GM21515 (cell line): ENCODE measurements at regions not wholly inside any gene's neighbourhood (a gene's known extent, or its start where the extent isn't known, plus 50 kb on each side); places are given as distances from the start of the nearest gene placed in this dataset.
"Not testable (repeated sequence)": the region's sequence is repeated elsewhere in the genome, so short reads cannot be mapped to it uniquely, and the experiment has no call there.

Experiments used
- ATAC-seq: cut with Tn5 transposase; IDR thresholded peaks from one replicate; pipeline ENCODE4 v1.9.1; 2021; ENCODE audit not compliant: unreplicated experiment

GRCh38 chr7:81235997-81236396 is 317.1 kb upstream of the SEMA3C start:
- ATAC-seq = no peak

- ATAC-seq = no peak
Measured at GRCh38 chr7:81234896-81235295, 316.0 kb upstream of the SEMA3C start.

GRCh38 chr7:81233208-81233940 is 314.5 kb upstream of the SEMA3C start:
- no peak for ATAC-seq

GRCh38 chr7:81232084-81232799 is 313.4 kb upstream of the SEMA3C start:
- no peak for ATAC-seq

GRCh38 chr7:81231301-81231838 is 312.5 kb upstream of the SEMA3C start:
- no peak for ATAC-seq

- no peak for ATAC-seq
Measured at GRCh38 chr7:81226234-81226633, 307.4 kb upstream of the SEMA3C start.

GRCh38 chr7:81222692-81223091 is 303.8 kb upstream of the SEMA3C start:
- not testable (repeated sequence) for ATAC-seq

GRCh38 chr7:81221527-81222217 is 302.8 kb upstream of the SEMA3C start:
- ATAC-seq = no peak

- ATAC-seq = no peak
Measured at GRCh38 chr7:81218480-81219106, 299.7 kb upstream of the SEMA3C start.

- no peak for ATAC-seq
Measured at GRCh38 chr7:81213394-81213793, 294.5 kb upstream of the SEMA3C start.

GRCh38 chr7:81211934-81212320 is 293.1 kb upstream of the SEMA3C start:
- ATAC-seq = no peak

- no peak for ATAC-seq
Measured at GRCh38 chr7:81211204-81211933, 292.5 kb upstream of the SEMA3C start.

- ATAC-seq = no peak
Measured at GRCh38 chr7:81210137-81211064, 291.6 kb upstream of the SEMA3C start.

GRCh38 chr7:81209059-81209458 is 290.2 kb upstream of the SEMA3C start:
- no peak for ATAC-seq

GRCh38 chr7:81207801-81208200 is 288.9 kb upstream of the SEMA3C start:
- ATAC-seq = no peak

GRCh38 chr7:81206667-81207360 is 288.0 kb upstream of the SEMA3C start:
- no peak for ATAC-seq

- ATAC-seq = no peak
Measured at GRCh38 chr7:81206217-81206616, 287.4 kb upstream of the SEMA3C start.

- no peak for ATAC-seq
Measured at GRCh38 chr7:81201188-81201587, 282.3 kb upstream of the SEMA3C start.

- no peak for ATAC-seq
Measured at GRCh38 chr7:81198766-81199165, 279.9 kb upstream of the SEMA3C start.
